ENCODE measurements at regions not wholly inside any gene's neighbourhood (a gene's known extent, or its start where the extent isn't known, plus 50 kb on each side); places are given as distances from the start of the nearest gene placed in this dataset.

DNA sequence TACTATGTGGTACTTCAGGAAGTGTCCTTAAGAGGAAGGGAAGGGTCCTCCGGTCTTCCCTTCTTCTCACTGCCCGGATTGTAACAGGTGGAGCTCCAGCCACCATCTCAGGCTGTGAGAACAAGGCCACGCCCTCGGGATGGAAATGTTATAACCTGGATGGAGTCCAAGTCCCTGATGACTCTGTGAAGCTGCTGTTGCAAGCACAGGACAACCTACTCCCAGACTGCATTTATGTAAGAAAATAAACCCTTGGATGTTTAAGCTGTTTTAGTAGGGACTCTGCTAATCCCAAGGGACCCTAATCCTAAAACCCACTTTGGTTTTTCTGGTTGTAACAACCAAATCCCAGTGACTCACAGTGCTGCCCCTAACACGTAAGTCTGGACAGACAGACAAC is 221.6 kb downstream of the ACTL7B start:
- TF ChIP-seq, protein P1, sequence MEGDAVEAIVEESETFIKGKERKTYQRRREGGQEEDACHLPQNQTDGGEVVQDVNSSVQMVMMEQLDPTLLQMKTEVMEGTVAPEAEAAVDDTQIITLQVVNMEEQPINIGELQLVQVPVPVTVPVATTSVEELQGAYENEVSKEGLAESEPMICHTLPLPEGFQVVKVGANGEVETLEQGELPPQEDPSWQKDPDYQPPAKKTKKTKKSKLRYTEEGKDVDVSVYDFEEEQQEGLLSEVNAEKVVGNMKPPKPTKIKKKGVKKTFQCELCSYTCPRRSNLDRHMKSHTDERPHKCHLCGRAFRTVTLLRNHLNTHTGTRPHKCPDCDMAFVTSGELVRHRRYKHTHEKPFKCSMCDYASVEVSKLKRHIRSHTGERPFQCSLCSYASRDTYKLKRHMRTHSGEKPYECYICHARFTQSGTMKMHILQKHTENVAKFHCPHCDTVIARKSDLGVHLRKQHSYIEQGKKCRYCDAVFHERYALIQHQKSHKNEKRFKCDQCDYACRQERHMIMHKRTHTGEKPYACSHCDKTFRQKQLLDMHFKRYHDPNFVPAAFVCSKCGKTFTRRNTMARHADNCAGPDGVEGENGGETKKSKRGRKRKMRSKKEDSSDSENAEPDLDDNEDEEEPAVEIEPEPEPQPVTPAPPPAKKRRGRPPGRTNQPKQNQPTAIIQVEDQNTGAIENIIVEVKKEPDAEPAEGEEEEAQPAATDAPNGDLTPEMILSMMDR (IDR thresholded peaks at IDR 0.05; ENCODE audit: extremely low read depth, insufficient read depth, missing control alignments), result no peak
- in situ Hi-C loops (cut with MboI; ENCODE audit: low pct_unique_long_range_greater_than_20kb, low sequenced_read_pairs, unreplicated experiment), result no loop called here
- no peak for DNase-seq (ENCODE audit: low spot score)

DNA sequence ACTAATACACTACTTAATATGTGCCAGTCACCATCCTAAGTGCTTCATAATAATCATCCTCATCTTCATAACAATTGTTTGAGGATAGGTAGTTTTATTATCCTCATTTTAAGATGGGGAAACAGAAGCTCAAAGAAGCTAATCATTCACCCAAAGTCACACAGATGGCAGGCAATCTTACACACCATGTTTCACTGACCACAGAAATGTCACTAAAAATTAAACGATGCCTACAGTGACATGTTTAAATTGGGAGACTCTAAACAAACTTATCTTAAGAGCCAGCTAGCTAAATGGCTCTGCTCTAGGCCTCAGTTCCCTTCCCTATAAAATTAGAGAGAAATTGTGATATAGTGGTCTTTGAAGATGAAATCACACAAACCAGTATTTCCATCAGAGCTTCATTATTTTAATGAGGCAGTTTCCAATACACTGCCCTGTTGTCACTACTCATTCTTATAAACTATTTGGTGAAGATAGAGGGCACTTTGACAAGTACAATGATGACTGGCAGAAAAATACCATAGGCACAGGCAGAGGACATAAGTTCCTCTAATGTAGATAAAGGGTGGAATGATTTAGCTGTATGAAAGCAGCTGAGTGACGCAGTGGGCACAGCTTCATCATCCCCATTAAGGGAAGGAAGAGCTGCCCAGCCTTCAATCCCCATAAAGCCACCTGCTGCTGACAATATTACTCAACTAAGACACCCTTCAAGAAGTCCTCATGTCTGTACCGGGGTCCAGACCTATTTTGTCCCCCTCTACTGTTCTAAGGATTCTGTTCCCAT is 224.1 kb downstream of the ACTL7B start:
- no peak for DNase-seq (ENCODE audit: low spot score)
- TF ChIP-seq, protein P1 (IDR thresholded peaks at IDR 0.05; ENCODE audit: extremely low read depth, insufficient read depth, missing control alignments), result no peak
- in situ Hi-C loops (cut with MboI; ENCODE audit: low pct_unique_long_range_greater_than_20kb, low sequenced_read_pairs, unreplicated experiment), result no loop called here

DNA sequence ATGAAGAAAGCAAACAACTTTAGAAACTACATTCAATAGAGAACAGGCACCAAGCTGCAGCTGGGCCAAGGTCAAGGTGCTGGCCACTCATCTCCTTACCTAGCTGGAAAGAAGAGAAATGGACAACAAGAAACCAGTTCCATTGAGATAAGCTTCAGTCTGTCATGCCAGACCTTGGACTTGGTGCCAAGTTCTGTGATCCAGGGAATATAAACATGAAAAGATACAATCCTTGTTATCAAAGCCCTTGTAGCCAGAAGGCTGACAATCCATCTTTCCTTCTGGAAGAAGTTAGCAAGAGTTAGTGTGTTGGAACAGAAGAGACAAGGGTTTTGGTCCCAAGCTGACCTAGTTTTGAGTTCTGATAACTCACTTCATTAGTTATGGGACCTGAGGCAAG is 227.5 kb downstream of the ACTL7B start:
- in situ Hi-C loops (cut with MboI; ENCODE audit: low pct_unique_long_range_greater_than_20kb, low sequenced_read_pairs, unreplicated experiment), result no loop called here
- TF ChIP-seq, protein P1 (IDR thresholded peaks at IDR 0.05; ENCODE audit: extremely low read depth, insufficient read depth, missing control alignments), result no peak
- DNase-seq (ENCODE audit: low spot score), result no peak

DNA sequence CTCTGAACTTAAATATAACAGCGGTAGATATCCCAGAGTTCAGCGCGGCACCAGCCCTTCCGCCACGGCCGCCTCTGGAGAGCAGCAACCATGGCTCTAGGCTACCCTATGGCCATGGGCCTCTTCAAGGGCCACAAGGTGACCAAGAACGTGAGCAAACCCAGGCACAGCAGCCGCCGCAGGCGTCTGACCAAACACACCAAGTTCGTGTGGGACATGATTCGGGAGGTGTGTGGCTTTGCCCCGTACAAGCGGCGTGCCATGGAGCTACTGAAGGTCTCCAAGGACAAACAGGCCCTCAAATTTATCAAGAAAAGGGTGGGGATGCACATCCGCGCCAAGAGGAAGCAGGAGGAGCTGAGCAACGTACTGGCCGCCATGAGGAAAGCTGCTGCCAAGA is 229.0 kb downstream of the ACTL7B start:
- TF ChIP-seq, protein P1 (IDR thresholded peaks at IDR 0.05; ENCODE audit: extremely low read depth, insufficient read depth, missing control alignments), result no peak
- in situ Hi-C loops (cut with MboI; ENCODE audit: low pct_unique_long_range_greater_than_20kb, low sequenced_read_pairs, unreplicated experiment), result no loop called here
- DNase-seq (ENCODE audit: low spot score), result no peak

DNA sequence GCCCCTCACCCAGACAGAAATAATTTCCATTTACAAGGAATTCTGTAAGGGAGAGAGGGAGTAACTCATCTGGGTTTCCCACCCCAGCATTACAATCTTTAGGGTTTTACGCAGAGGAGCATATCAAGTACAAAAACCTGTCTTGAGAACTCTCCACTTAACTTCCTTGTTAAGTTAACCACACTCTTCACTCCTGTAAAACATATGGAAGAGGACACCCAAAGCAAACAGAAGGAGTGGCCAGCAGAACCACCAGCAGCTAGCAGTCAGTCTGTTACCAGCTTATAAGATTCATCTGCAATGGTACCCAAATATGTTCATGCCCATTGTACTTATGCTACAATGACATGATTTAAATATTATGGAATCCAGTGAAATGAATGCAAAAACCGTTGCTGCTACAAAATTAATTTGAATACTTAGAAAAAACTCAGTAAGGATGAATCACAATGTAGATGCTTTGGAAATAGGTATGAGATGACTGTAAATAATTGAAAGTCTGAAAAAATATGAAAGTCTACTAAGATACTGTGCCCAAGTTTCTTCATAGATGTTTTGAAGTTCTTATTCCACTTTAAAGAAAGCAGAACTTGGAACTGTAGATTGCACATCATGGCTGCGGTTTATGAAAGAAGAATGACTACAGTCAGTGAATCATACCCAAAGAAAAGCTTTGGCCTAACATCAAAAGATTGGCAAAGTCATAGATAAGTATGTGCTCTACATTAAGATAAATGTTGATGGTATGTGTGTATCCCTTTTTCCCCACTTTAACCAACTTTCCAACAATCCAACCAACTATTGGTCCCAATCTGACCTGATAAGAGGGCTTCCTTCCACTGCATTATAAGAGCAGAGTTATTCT is 233.6 kb downstream of the ACTL7B start:
- in situ Hi-C loops (cut with MboI; ENCODE audit: low pct_unique_long_range_greater_than_20kb, low sequenced_read_pairs, unreplicated experiment), result no loop called here
- no peak for DNase-seq (ENCODE audit: low spot score)
- TF ChIP-seq, protein P1 (IDR thresholded peaks at IDR 0.05; ENCODE audit: extremely low read depth, insufficient read depth, missing control alignments), result no peak

DNA sequence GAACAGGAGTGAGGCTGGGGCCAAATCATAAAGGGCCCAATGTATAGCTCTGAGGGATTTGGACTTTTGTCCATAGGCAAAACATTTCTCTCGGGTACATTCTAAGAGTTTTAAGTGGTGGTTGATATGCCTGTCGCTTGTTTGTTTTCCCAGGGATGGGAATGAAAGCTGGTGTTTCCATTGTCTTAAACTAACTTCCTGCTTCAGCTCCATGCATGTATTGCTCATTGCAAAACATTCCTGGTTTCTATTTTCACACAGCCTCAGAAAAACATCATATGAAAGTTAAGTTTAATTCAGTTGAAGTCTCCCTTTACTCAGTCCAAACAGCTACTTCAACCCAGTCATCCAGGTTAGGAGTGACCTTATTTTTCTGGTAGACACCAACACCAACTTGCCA is 235.0 kb downstream of the ACTL7B start:
- TF ChIP-seq, protein P1 (IDR thresholded peaks at IDR 0.05; ENCODE audit: extremely low read depth, insufficient read depth, missing control alignments), result no peak
- in situ Hi-C loops (cut with MboI; ENCODE audit: low pct_unique_long_range_greater_than_20kb, low sequenced_read_pairs, unreplicated experiment), result no loop called here
- DNase-seq (ENCODE audit: low spot score), result no peak
